Naive thymus-derived CD8-positive, alpha-beta T cell (primary cell): ENCODE measurements at regions not wholly inside any gene's neighbourhood (a gene's known extent, or its start where the extent isn't known, plus 50 kb on each side); places are given as distances from the start of the nearest gene placed in this dataset.

ENCODE experiments used
- ATAC-seq, 2 donors: fragments of 150-1000 bp; cut with Tn5 transposase in 1 of 2; sonication (Bioruptor Pico), chemical (Tn5 transposase) in 1 of 2; 1 replicate in 1 of 2; 2 replicates in 1 of 2; pipeline ENCODE4 v1.10.0; 2021; ENCODE audit warnings: mild to moderate bottlenecking in 2 of 2, moderate library complexity in 2 of 2
- POLR2A ChIA-PET: fragments of 350-600 bp; sonication (Branson Sonifier 250); formaldehyde crosslinking; loops from one replicate; lab custom pipeline; 2021; ENCODE audit warnings: antibody characterized with exemption; lab: Charles Lee
- DNase-seq, 10 donors: peaks; one replicate each; pipeline versions ENCODE4 v3.0.0 to v3.0.0-alpha.2; 2020 to 2022
- H3K27ac Mint-ChIP-seq, 10 donors: one replicate each; pipeline ENCODE4 v1.8.0; 2020 to 2022; ENCODE audit warnings: mild to moderate bottlenecking in 10 of 10, mixed read lengths in 10 of 10, moderate library complexity in 4 of 10, inconsistent platforms in 1 of 10
- H3K27me3 Mint-ChIP-seq, 5 donors: one replicate each; pipeline ENCODE4 v1.8.0; 2021 to 2022; ENCODE audit warnings: mixed read lengths in 5 of 5
- H3K36me3 Mint-ChIP-seq, 3 donors: one replicate each; pipeline ENCODE4 v1.8.0; 2020 to 2022; ENCODE audit warnings: mixed read lengths in 3 of 3, mild to moderate bottlenecking in 2 of 3, inconsistent platforms in 1 of 3
- H3K4me1 Mint-ChIP-seq, 4 donors: one replicate each; pipeline ENCODE4 v1.8.0; 2021 to 2022; ENCODE audit warnings: mixed read lengths in 4 of 4
- H3K4me3 Mint-ChIP-seq, 10 donors: one replicate each; pipeline ENCODE4 v1.8.0; 2020 to 2022; ENCODE audit warnings: mild to moderate bottlenecking in 10 of 10, mixed read lengths in 10 of 10, moderate library complexity in 6 of 10, inconsistent platforms in 1 of 10
- H3K9me3 Mint-ChIP-seq, 9 donors: one replicate each; pipeline ENCODE4 v1.8.0; 2020 to 2022; ENCODE audit warnings: mixed read lengths in 9 of 9, mild to moderate bottlenecking in 3 of 9, inconsistent platforms in 1 of 9, moderate library complexity in 1 of 9

- POLR2A ChIA-PET = no interaction called here
- H3K9me3 Mint-ChIP-seq = peaks cover 0 to 1% (median 0%) of the 10 kb centered on the region in 9 donors
Observed at GRCh38 chr18:24819141-24819890, 358.9 kb downstream of the HRH4 start.

GRCh38 chr18:24825397-24825796 lies 365.0 kb downstream of the HRH4 start:
- DNase-seq (no peak), ATAC-seq (no peak)
- Mint-ChIP-seq H3K4me1 (no peaks in the 10 kb centered on the region), H3K27me3 (peaks cover 1 to 11% (median 5%) of the 10 kb centered on the region in 5 donors), H3K36me3 (no peaks in the 10 kb centered on the region), H3K4me3 (no peak overlapping the region), H3K9me3 (peaks cover 0 to 8% (median 0%) of the 10 kb centered on the region in 9 donors), H3K27ac (no peak overlapping the region)
- POLR2A ChIA-PET = no interaction called here

More at GRCh38 chr18:24819141-24819890, 358.9 kb downstream of the HRH4 start:
- peaks cover 0 to 13% (median 5%) of the 10 kb centered on the region in 5 donors for H3K27me3 Mint-ChIP-seq
- no peak overlapping the region for H3K27ac Mint-ChIP-seq
- no peak overlapping the region for H3K4me3 Mint-ChIP-seq
- H3K4me1 Mint-ChIP-seq = no peaks in the 10 kb centered on the region
- no peaks in the 10 kb centered on the region for H3K36me3 Mint-ChIP-seq
- ATAC-seq (no peak), DNase-seq (no peak)

GRCh38 chr18:24826605-24827004 lies 366.2 kb downstream of the HRH4 start:
- POLR2A ChIA-PET = no interaction called here
- Mint-ChIP-seq H3K4me1 (no peaks in the 10 kb centered on the region), H3K27ac (no peak overlapping the region), H3K36me3 (no peaks in the 10 kb centered on the region), H3K9me3 (peaks cover 0 to 8% (median 0%) of the 10 kb centered on the region in 9 donors), H3K4me3 (no peak overlapping the region), H3K27me3 (peaks cover 3 to 14% (median 6%) of the 10 kb centered on the region in 5 donors)
- DNase-seq (no peak), ATAC-seq (no peak)

- ATAC-seq (no peak), DNase-seq (no peak)
- peaks cover 0 to 8% (median 0%) of the 10 kb centered on the region in 9 donors for H3K9me3 Mint-ChIP-seq
- POLR2A ChIA-PET = no interaction called here
- no peak overlapping the region for H3K27ac Mint-ChIP-seq
- H3K4me1 Mint-ChIP-seq = no peaks in the 10 kb centered on the region
- no peak overlapping the region for H3K4me3 Mint-ChIP-seq
- peaks cover 2 to 19% (median 6%) of the 10 kb centered on the region in 5 donors for H3K27me3 Mint-ChIP-seq
- no peaks in the 10 kb centered on the region for H3K36me3 Mint-ChIP-seq
Observed at GRCh38 chr18:24827501-24827900, 367.1 kb downstream of the HRH4 start.

DNA sequence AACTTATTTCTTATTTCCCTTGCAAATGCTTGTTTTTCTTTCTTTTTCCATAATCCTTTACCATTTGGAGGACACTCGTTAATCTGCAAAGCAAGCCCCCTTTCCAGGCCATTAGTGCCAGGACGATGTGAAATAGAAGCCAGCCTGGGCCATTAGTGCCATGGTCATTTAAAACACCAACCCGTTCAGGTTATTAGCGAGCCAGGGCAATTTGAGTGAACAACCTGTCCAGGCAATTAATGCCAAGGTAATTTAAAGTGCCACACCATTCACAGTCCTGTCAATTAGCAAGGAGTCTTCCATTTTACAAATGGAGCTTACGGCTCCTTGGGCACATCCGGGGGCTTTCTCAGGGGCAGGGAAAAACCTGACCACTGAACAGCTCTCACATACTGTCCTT lies 370.6 kb downstream of the HRH4 start:
- peaks cover 4 to 45% (median 15%) of the 10 kb centered on the region in 5 donors for H3K27me3 Mint-ChIP-seq
- H3K27ac Mint-ChIP-seq = no peak overlapping the region
- DNase-seq (no peak), ATAC-seq (no peak)
- H3K9me3 Mint-ChIP-seq = peaks cover 0 to 2% (median 0%) of the 10 kb centered on the region in 9 donors
- no peak overlapping the region for H3K4me3 Mint-ChIP-seq
- no peaks in the 10 kb centered on the region for H3K36me3 Mint-ChIP-seq
- no peaks in the 10 kb centered on the region for H3K4me1 Mint-ChIP-seq
- POLR2A ChIA-PET = no interaction called here

DNA sequence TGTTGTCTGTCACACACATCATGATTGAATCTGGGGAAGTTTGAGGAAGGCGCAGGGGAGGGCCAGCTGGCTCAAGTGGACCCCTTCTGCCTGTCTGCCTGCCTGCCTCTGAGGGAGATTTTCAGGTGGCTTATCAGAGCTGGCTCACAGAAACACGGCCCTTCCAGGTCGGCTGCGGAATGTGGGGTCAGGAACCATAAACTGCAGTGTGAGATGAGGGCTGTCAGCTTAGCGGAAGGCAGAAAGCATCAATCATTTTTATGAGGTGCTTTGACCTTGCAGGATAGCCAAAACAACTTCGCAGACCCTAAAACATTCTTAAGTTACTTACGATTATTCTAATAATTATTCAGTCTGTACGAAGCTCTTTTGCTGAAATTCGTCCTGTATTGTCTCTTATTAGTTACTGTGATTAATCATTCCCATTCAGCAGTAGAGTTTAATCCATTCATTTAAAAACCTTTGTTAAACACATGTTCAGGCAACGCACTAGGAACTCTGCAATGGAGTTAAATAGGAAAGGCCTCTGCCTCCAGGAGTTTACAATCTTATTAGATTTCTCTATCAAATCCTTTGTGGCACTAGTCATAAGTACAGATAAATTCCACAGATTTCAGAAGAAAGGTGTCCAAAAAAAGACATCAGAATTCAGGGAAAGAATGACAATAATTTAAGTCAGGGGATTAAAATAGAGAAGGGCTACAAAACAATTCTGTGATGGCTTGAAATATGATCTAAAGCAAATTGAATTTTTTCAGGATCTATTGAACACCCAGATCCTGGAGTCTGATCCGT lies 371.6 kb downstream of the HRH4 start:
- no peaks in the 10 kb centered on the region for H3K36me3 Mint-ChIP-seq
- peaks cover 4 to 45% (median 11%) of the 10 kb centered on the region in 5 donors for H3K27me3 Mint-ChIP-seq
- no peaks in the 10 kb centered on the region for H3K4me1 Mint-ChIP-seq
- H3K4me3 Mint-ChIP-seq = no peak overlapping the region
- POLR2A ChIA-PET = no interaction called here
- H3K9me3 Mint-ChIP-seq = peaks cover 0 to 2% (median 0%) of the 10 kb centered on the region in 9 donors
- no peak overlapping the region for H3K27ac Mint-ChIP-seq
- ATAC-seq (no peak), DNase-seq (no peak)

GRCh38 chr18:24835751-24836150 lies 375.3 kb downstream of the HRH4 start:
- Mint-ChIP-seq H3K9me3 (peaks cover 0 to 2% (median 0%) of the 10 kb centered on the region in 9 donors), H3K4me1 (no peaks in the 10 kb centered on the region), H3K4me3 (no peak overlapping the region), H3K27me3 (peaks cover 4 to 37% (median 9%) of the 10 kb centered on the region in 5 donors), H3K27ac (no peak overlapping the region), H3K36me3 (no peaks in the 10 kb centered on the region)
- ATAC-seq = no peak
- no peak for DNase-seq
- POLR2A ChIA-PET = no interaction called here

GRCh38 chr18:24837066-24837465 lies 376.6 kb downstream of the HRH4 start:
- H3K4me3 Mint-ChIP-seq = no peak overlapping the region
- DNase-seq = no peak
- ATAC-seq = no peak
- peaks cover 6 to 30% (median 9%) of the 10 kb centered on the region in 5 donors for H3K27me3 Mint-ChIP-seq
- H3K36me3 Mint-ChIP-seq = no peaks in the 10 kb centered on the region
- H3K27ac Mint-ChIP-seq = no peak overlapping the region
- H3K9me3 Mint-ChIP-seq = peaks cover 0 to 2% (median 0%) of the 10 kb centered on the region in 9 donors
- H3K4me1 Mint-ChIP-seq = no peaks in the 10 kb centered on the region
- POLR2A ChIA-PET = no interaction called here

GRCh38 chr18:24840051-24840450 lies 379.6 kb downstream of the HRH4 start:
- H3K27me3 Mint-ChIP-seq = peaks cover 3 to 12% (median 9%) of the 10 kb centered on the region in 5 donors
- H3K36me3 Mint-ChIP-seq = no peaks in the 10 kb centered on the region
- H3K4me1 Mint-ChIP-seq = no peaks in the 10 kb centered on the region
- DNase-seq (no peak), ATAC-seq (no peak)
- no peak overlapping the region for H3K27ac Mint-ChIP-seq
- peaks cover 0 to 3% (median 0%) of the 10 kb centered on the region in 9 donors for H3K9me3 Mint-ChIP-seq
- H3K4me3 Mint-ChIP-seq = no peak overlapping the region
- POLR2A ChIA-PET = no interaction called here

DNA sequence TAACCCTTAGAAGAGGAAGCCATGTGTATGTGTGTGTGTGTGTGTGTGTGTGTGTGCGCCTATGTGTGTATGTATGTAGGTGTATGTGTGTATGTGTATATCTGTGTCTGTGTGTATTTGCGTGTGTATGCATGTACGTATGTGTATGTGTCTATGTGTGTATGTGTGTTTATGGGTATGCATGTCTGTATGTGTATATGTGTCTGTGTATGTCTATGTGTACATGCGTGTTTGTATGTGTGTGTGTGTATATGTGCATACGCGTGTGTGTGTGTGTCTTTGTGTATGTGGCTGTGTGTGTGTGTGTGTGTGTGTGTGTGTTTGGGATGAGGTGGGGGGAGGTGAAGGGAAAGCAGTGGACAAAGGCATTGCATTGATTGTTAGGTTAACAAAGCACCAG lies 380.2 kb downstream of the HRH4 start:
- no peak for ATAC-seq
- peaks cover 0 to 3% (median 0%) of the 10 kb centered on the region in 9 donors for H3K9me3 Mint-ChIP-seq
- POLR2A ChIA-PET = no interaction called here
- peaks cover 0 to 12% (median 7%) of the 10 kb centered on the region in 5 donors for H3K27me3 Mint-ChIP-seq
- no peaks in the 10 kb centered on the region for H3K36me3 Mint-ChIP-seq
- no peak overlapping the region for H3K27ac Mint-ChIP-seq
- no peaks in the 10 kb centered on the region for H3K4me1 Mint-ChIP-seq
- DNase-seq = no peak
- H3K4me3 Mint-ChIP-seq = no peak overlapping the region

GRCh38 chr18:24841536-24841935 lies 381.1 kb downstream of the HRH4 start:
- Mint-ChIP-seq H3K27ac (no peak overlapping the region), H3K36me3 (no peaks in the 10 kb centered on the region), H3K27me3 (peaks cover 0 to 12% (median 7%) of the 10 kb centered on the region in 5 donors), H3K4me3 (no peak overlapping the region), H3K4me1 (no peaks in the 10 kb centered on the region), H3K9me3 (peaks cover 0 to 3% (median 0%) of the 10 kb centered on the region in 9 donors)
- no peak for DNase-seq
- no peak for ATAC-seq
- POLR2A ChIA-PET = no interaction called here

- no peaks in the 10 kb centered on the region for H3K36me3 Mint-ChIP-seq
- no peak for ATAC-seq
- H3K27me3 Mint-ChIP-seq = peaks cover 0 to 12% (median 7%) of the 10 kb centered on the region in 5 donors
- POLR2A ChIA-PET = no interaction called here
- no peak overlapping the region for H3K27ac Mint-ChIP-seq
- no peak for DNase-seq
- H3K4me1 Mint-ChIP-seq = no peaks in the 10 kb centered on the region
- H3K9me3 Mint-ChIP-seq = peaks cover 0 to 3% (median 0%) of the 10 kb centered on the region in 9 donors
- H3K4me3 Mint-ChIP-seq = no peak overlapping the region
Observed at GRCh38 chr18:24843123-24843522, 382.7 kb downstream of the HRH4 start.

DNA sequence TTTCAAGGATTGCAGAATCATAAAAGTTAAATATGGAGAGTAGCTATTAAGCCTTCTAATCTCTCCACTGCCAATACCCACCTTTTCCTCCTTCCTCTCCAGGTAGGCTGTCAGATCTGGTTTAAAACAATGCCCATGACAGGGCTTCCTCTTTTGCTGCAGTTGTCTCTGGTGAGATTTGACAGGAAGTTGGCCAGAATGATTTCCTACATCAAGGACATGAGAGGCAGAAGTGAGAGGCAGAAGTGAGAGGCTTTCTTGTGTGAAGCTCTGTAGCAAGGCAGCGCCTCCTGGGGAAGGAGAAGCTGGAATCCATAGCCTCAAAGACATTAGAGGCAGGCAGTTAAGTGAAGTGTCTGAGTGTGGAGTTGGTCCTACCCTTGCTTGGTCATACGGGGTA lies 385.7 kb downstream of the HRH4 start:
- no peak overlapping the region for H3K4me3 Mint-ChIP-seq
- H3K36me3 Mint-ChIP-seq = no peaks in the 10 kb centered on the region
- H3K4me1 Mint-ChIP-seq = no peaks in the 10 kb centered on the region
- POLR2A ChIA-PET = no interaction called here
- no peak overlapping the region for H3K27ac Mint-ChIP-seq
- peaks cover 6 to 23% (median 13%) of the 10 kb centered on the region in 5 donors for H3K27me3 Mint-ChIP-seq
- ATAC-seq (no peak), DNase-seq (no peak)
- H3K9me3 Mint-ChIP-seq = peaks cover 0 to 3% (median 0%) of the 10 kb centered on the region in 9 donors
